Epithelial cell of esophagus (primary cell): ENCODE measurements at regions not wholly inside any gene's neighbourhood (a gene's known extent, or its start where the extent isn't known, plus 50 kb on each side); places are given as distances from the start of the nearest gene placed in this dataset.
"Not testable (repeated sequence)": the region's sequence is repeated elsewhere in the genome, so short reads cannot be mapped to it uniquely, and the experiment has no call there.

Experiments
- DNase-seq: peaks from one replicate; pipeline ENCODE4 v3.0.0; 2010; ENCODE audit warnings: low read depth
- H3K4me3 ChIP-seq: 2 replicates; pipeline ENCODE4 v1.5.1; 2011; ENCODE audit warnings: mild to moderate bottlenecking, low read length, control low read depth
- CTCF ChIP-seq: IDR thresholded peaks from 2 replicates; pipeline ENCODE4 v1.5.1; 2011; ENCODE audit warnings: low read depth, mild to moderate bottlenecking, low read length, control low read depth, inconsistent platforms; ENCODE audit not compliant: insufficient read depth; ENCODE audit errors: missing control alignments

- TF ChIP-seq CTCF, result no peak
- DNase-seq, result no peak
- no peak overlapping the region for H3K4me3 ChIP-seq
Measured at GRCh38 chr16:26827386-26827785, 239.3 kb upstream of the C16orf82 start.

GRCh38 chr16:26830428-26831127 is 236.1 kb upstream of the C16orf82 start:
- TF ChIP-seq CTCF, result no peak
- no peak overlapping the region for H3K4me3 ChIP-seq
- DNase-seq, result no peak

GRCh38 chr16:26836114-26836513 is 230.6 kb upstream of the C16orf82 start:
- DNase-seq, H3K4me3 ChIP-seq: not testable (repeated sequence)

- TF ChIP-seq CTCF, result no peak
- H3K4me3 ChIP-seq, result no peak overlapping the region
- DNase-seq, result no peak
Measured at GRCh38 chr16:26838931-26839330, 227.8 kb upstream of the C16orf82 start.

- no peak for TF ChIP-seq CTCF
- H3K4me3 ChIP-seq, result no peak overlapping the region
- no peak for DNase-seq
Measured at GRCh38 chr16:26840691-26841090, 226.0 kb upstream of the C16orf82 start.

GRCh38 chr16:26856271-26856670 is 210.5 kb upstream of the C16orf82 start:
- TF ChIP-seq CTCF, result no peak
- H3K4me3 ChIP-seq, result no peak overlapping the region
- DNase-seq, result no peak

- no peak for DNase-seq
- H3K4me3 ChIP-seq, result no peak overlapping the region
- no peak for TF ChIP-seq CTCF
Measured at GRCh38 chr16:26856791-26857190, 209.9 kb upstream of the C16orf82 start.
